Mesenchymal stem cell (in vitro differentiated cells and primary cell): ENCODE measurements at regions not wholly inside any gene's neighbourhood (a gene's known extent, or its start where the extent isn't known, plus 50 kb on each side); places are given as distances from the start of the nearest gene placed in this dataset.

Source experiments
- DNase-seq: peaks from one replicate; pipeline ENCODE4 v3.0.0-alpha.2; 2013
- H2AFZ ChIP-seq: one replicate; pipeline ENCODE4 v1.6.1; 2013; ENCODE audit warnings: low read depth, mild to moderate bottlenecking, control low read depth, inconsistent platforms, low read length, moderate library complexity
- H2AK5ac ChIP-seq: 2 replicates; pipeline ENCODE4 v1.6.1; 2013; ENCODE audit warnings: low read length, moderate library complexity, mild to moderate bottlenecking, inconsistent platforms; ENCODE audit not compliant: severe bottlenecking
- H2BK120ac ChIP-seq: one replicate; pipeline ENCODE4 v1.6.1; 2013; ENCODE audit warnings: low read depth, mild to moderate bottlenecking, inconsistent platforms, low read length, moderate library complexity
- H2BK12ac ChIP-seq, 2 experiments: one replicate each; pipeline ENCODE4 v1.6.1; 2013; ENCODE audit warnings: inconsistent platforms in 2 of 2, low read length in 2 of 2, mild to moderate bottlenecking in 2 of 2, moderate library complexity in 2 of 2, control low read depth in 1 of 2
- H2BK15ac ChIP-seq: one replicate; pipeline ENCODE4 v1.6.1; 2013; ENCODE audit warnings: mild to moderate bottlenecking, low read depth, inconsistent platforms; ENCODE audit not compliant: poor library complexity, severe bottlenecking
- H2BK5ac ChIP-seq: 2 replicates; pipeline ENCODE4 v1.6.1; 2013; ENCODE audit warnings: low read depth, mild to moderate bottlenecking, low read length, control low read depth, inconsistent platforms; ENCODE audit not compliant: poor library complexity, severe bottlenecking
- H3K14ac ChIP-seq, 2 experiments: one replicate each; pipeline ENCODE4 v1.6.1; 2013; ENCODE audit warnings: inconsistent platforms in 2 of 2, low read length in 2 of 2, control low read depth in 1 of 2, mild to moderate bottlenecking in 1 of 2, moderate library complexity in 1 of 2
- H3K18ac ChIP-seq, 2 experiments: one replicate each; pipeline ENCODE4 v1.6.1; 2013; ENCODE audit warnings: inconsistent platforms in 2 of 2, low read length in 2 of 2, control low read depth in 1 of 2, low read depth in 1 of 2, mild to moderate bottlenecking in 1 of 2
- H3K23ac ChIP-seq, 2 experiments: one replicate each; pipeline ENCODE4 v1.6.1; 2013; ENCODE audit warnings: inconsistent platforms in 2 of 2, low read length in 2 of 2, mild to moderate bottlenecking in 2 of 2, moderate library complexity in 2 of 2, control low read depth in 1 of 2
- H3K27ac ChIP-seq: 2 replicates; pipeline ENCODE4 v1.5.1; 2013; ENCODE audit warnings: mild to moderate bottlenecking, moderate library complexity, low read length, control low read depth, inconsistent platforms; ENCODE audit not compliant: poor library complexity, severe bottlenecking
- H3K27me3 ChIP-seq, 2 experiments: 2 replicates each; pipeline versions ENCODE4 v1.6.1 to v1.7.0; 2013; ENCODE audit warnings: low read length in 2 of 2, mild to moderate bottlenecking in 2 of 2, moderate library complexity in 2 of 2, control low read depth in 1 of 2, inconsistent platforms in 1 of 2; ENCODE audit not compliant: control insufficient read depth in 1 of 2, insufficient read depth in 1 of 2
- H3K36me3 ChIP-seq, 2 experiments: 2 replicates each; pipeline versions ENCODE4 v1.6.1 to v1.7.0; 2013; ENCODE audit warnings: low read length in 2 of 2, control low read depth in 1 of 2, inconsistent platforms in 1 of 2, low read depth in 1 of 2, mild to moderate bottlenecking in 1 of 2; ENCODE audit not compliant: insufficient read depth in 2 of 2, control insufficient read depth in 1 of 2
- H3K4ac ChIP-seq, 2 experiments: one replicate each; pipeline ENCODE4 v1.6.1; 2013; ENCODE audit warnings: inconsistent platforms in 2 of 2, low read length in 2 of 2, mild to moderate bottlenecking in 2 of 2, moderate library complexity in 2 of 2, control low read depth in 1 of 2, low read depth in 1 of 2
- H3K4me1 ChIP-seq: 2 replicates; pipeline ENCODE4 v1.6.1; 2013; ENCODE audit warnings: low read depth, low read length, control low read depth; ENCODE audit not compliant: control insufficient read depth, insufficient read depth
- H3K4me2 ChIP-seq: 2 replicates; pipeline ENCODE4 v1.6.1; 2013; ENCODE audit warnings: low read length, mild to moderate bottlenecking, inconsistent platforms; ENCODE audit not compliant: poor library complexity, severe bottlenecking
- H3K4me3 ChIP-seq, 2 experiments: 2 replicates each; pipeline versions ENCODE4 v1.5.1 to v1.7.0; 2013; ENCODE audit warnings: low read length in 2 of 2, mild to moderate bottlenecking in 2 of 2, control low read depth in 1 of 2, low read depth in 1 of 2; ENCODE audit not compliant: insufficient read depth in 1 of 2
- H3K79me1 ChIP-seq: replicated peaks from 2 replicates; pipeline ENCODE4 v1.6.1; 2013; ENCODE audit warnings: mild to moderate bottlenecking, control low read depth, low read length, inconsistent platforms; ENCODE audit not compliant: poor library complexity, severe bottlenecking
- H3K9ac ChIP-seq: 2 replicates; pipeline ENCODE4 v1.7.0; 2013; ENCODE audit warnings: mild to moderate bottlenecking, low read length, moderate library complexity
- H3K9me3 ChIP-seq: 2 replicates; pipeline ENCODE4 v1.7.0; 2013; ENCODE audit warnings: mild to moderate bottlenecking, low read length; ENCODE audit not compliant: control insufficient read depth
- H4K8ac ChIP-seq: one replicate; pipeline ENCODE4 v1.6.1; 2013; ENCODE audit warnings: inconsistent platforms, mild to moderate bottlenecking, low read length, moderate library complexity
- H4K91ac ChIP-seq: one replicate; pipeline ENCODE4 v1.6.1; 2013; ENCODE audit warnings: mild to moderate bottlenecking, low read length, inconsistent platforms
- WGBS: methylation state at CpG from one replicate; pipeline ENCODE4 v1.1.7; 2013; ENCODE audit warnings: mixed read lengths; 5-methylcytosine and 5-hydroxymethylcytosine counted together

DNA sequence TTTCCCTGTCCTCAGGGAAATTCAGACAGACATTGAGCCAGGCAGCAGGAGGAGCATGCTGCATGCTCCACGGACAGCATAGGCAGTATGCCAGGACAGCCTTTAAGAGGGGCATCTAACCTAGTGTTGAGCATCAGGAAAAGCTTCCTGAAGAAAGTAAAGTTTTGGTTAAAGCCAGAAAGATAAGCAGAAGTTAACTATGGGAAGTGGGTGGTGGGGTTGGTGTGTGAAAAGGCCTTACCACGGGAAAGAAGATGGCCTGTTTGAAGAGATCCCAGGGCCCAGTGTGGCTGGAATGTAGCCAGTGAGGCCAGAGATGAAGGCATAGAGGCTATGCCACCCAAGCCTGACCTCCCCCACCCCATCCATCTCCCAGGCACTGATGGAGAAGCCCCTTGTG is 102.4 kb upstream of the PLXNA4 start:
- Histone ChIP-seq H3K4me2 (no peak overlapping the region), H3K79me1 (no peaks in the 10 kb centered on the region), H3K4ac (no peak overlapping the region), H3K9ac (no peak overlapping the region), H4K91ac (no peak overlapping the region), H4K8ac (no peak overlapping the region), H2BK12ac (no peak overlapping the region), H3K27me3 (peaks cover 15 to 23% of the 10 kb centered on the region in 2 experiments), H3K36me3 (no peaks in the 10 kb centered on the region), H2AFZ (no peak overlapping the region), H3K27ac (no peak overlapping the region), H2BK5ac (no peak overlapping the region), H3K18ac (no peak overlapping the region), H3K4me1 (no peaks in the 10 kb centered on the region), H3K14ac (no peak overlapping the region), H2BK15ac (no peak overlapping the region), H2BK120ac (no peak overlapping the region), H3K9me3 (no peaks in the 10 kb centered on the region), H3K4me3 (no peak overlapping the region), H2AK5ac (no peak overlapping the region), H3K23ac (no peak overlapping the region)
- 64% methylated on average over 2 of the region's 2 CpGs for WGBS
- DNase-seq = no peak

DNA sequence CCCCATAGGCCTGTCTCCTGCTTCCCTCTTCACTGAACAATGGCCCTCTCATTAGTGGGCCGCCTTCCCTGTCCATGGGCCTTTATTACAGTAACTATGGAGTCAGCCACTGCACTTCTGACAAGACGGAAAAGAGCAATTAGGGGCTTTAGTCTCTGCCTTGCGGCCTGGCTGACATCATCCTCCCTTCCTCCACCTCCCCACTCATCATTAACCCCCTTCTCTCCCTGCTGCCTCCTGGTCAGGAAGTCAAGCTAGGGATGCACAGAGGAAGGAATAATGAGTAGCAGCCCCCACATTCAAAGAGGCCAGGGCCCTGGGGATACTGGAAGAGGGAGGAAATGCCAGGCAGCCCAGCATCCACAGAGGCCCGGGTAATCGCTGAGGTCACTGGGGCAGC is 101.6 kb upstream of the PLXNA4 start:
- H3K14ac ChIP-seq = no peak overlapping the region
- H3K79me1 ChIP-seq = no peaks in the 10 kb centered on the region
- H2BK12ac ChIP-seq = no peak overlapping the region
- H3K27me3 ChIP-seq = peaks cover 15 to 17% of the 10 kb centered on the region in 2 experiments
- no peak overlapping the region for H3K4me3 ChIP-seq
- no peak overlapping the region for H3K4ac ChIP-seq
- no peak overlapping the region for H2AK5ac ChIP-seq
- no peak for DNase-seq
- H2BK120ac ChIP-seq = no peak overlapping the region
- H3K4me2 ChIP-seq = no peak overlapping the region
- no peak overlapping the region for H3K23ac ChIP-seq
- no peak overlapping the region for H3K9ac ChIP-seq
- H3K27ac ChIP-seq = no peak overlapping the region
- H3K18ac ChIP-seq = peak overlapping the region in 1 of 2 experiments; percentile 9
- H2BK15ac ChIP-seq = no peak overlapping the region
- H2AFZ ChIP-seq = no peak overlapping the region
- no peak overlapping the region for H4K91ac ChIP-seq
- H3K4me1 ChIP-seq = no peaks in the 10 kb centered on the region
- no peaks in the 10 kb centered on the region for H3K9me3 ChIP-seq
- H3K36me3 ChIP-seq = no peaks in the 10 kb centered on the region
- no peak overlapping the region for H4K8ac ChIP-seq
- WGBS = 54% methylated on average over 5 of the region's 5 CpGs
- no peak overlapping the region for H2BK5ac ChIP-seq

DNA sequence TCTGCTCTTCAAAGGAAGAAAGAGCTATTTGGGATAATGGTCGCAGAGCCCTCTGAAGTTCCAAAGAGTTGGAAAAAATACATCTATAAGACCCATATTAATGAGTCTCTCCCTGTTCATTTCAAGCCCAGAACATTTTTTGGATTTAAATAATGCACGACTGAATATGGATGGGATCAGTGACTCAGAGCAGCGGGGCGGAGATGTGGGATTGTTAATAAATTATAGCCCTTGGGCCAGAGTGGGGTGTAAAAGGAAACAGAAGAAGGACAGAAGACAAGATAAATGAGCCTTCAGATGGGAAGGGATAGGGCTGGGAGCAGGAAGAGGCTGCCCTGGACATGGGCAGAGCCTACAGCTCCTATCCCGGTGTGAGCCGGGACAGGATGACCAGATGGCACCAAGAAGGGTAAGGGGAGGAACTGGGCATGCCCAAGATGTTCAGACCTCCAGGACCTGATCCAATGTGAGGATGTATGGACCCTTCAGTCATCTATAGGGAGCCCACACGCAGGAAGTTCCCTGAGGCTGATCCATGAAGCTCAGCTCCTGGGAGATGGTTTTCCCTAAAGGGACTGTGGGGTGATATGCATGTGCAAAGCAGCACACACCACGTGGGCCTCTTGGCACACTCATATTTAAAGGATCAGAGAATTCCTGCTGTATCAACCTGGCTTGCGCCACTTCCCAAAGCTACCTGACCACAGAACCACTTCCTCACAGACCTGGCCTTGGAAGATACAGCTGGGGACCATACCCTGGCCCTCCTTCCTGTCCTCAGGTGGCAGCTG is 96.1 kb upstream of the PLXNA4 start:
- no peak overlapping the region for H3K18ac ChIP-seq
- H3K9ac ChIP-seq = no peak overlapping the region
- H3K4me1 ChIP-seq = no peaks in the 10 kb centered on the region
- no peaks in the 10 kb centered on the region for H3K79me1 ChIP-seq
- no peaks in the 10 kb centered on the region for H3K36me3 ChIP-seq
- no peak overlapping the region for H2AK5ac ChIP-seq
- peaks cover 0 to 17% of the 10 kb centered on the region in 2 experiments for H3K27me3 ChIP-seq
- H3K4me2 ChIP-seq = no peak overlapping the region
- H2BK120ac ChIP-seq = no peak overlapping the region
- H3K27ac ChIP-seq = no peak overlapping the region
- no peak overlapping the region for H4K8ac ChIP-seq
- WGBS = 85% methylated on average over 8 of the region's 9 CpGs
- no peaks in the 10 kb centered on the region for H3K9me3 ChIP-seq
- DNase-seq = no peak
- no peak overlapping the region for H3K23ac ChIP-seq
- H2AFZ ChIP-seq = no peak overlapping the region
- H2BK12ac ChIP-seq = no peak overlapping the region
- H2BK5ac ChIP-seq = no peak overlapping the region
- no peak overlapping the region for H3K14ac ChIP-seq
- no peak overlapping the region for H4K91ac ChIP-seq
- no peak overlapping the region for H3K4me3 ChIP-seq
- no peak overlapping the region for H2BK15ac ChIP-seq
- H3K4ac ChIP-seq = no peak overlapping the region

DNA sequence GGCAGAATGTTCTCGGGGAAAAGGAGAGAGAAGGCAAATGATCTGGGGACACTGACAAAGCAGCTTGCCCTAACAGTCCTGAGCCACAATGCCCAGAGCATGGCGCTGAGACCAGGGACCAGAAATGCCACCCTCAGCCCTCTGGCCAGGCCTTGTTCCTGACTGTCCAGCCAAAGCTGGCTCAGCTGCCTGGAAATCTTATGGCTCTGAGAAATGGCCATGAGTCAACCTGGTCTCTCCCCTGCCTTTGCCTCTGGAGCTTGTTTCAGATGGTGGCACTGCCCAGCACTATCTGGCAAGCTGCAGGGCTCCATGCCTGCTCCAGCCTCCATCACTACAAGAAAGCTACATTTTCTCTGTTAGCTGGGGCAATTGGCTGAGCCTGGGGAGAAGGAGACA is 90.5 kb upstream of the PLXNA4 start:
- Histone ChIP-seq H2BK120ac (no peak overlapping the region), H3K23ac (no peak overlapping the region), H3K4ac (no peak overlapping the region), H3K18ac (peak overlapping the region in 1 of 2 experiments; percentile 18), H3K4me2 (no peak overlapping the region), H3K4me1 (no peaks in the 10 kb centered on the region), H2AFZ (no peak overlapping the region), H2AK5ac (no peak overlapping the region), H2BK15ac (no peak overlapping the region), H2BK5ac (no peak overlapping the region), H3K9ac (peak overlapping the region; percentile 46), H3K36me3 (no peaks in the 10 kb centered on the region), H3K79me1 (no peaks in the 10 kb centered on the region), H3K14ac (peak overlapping the region; percentile 38 to 75), H3K4me3 (peak overlapping the region in 1 of 2 experiments; percentile 50), H3K27ac (no peak overlapping the region), H4K8ac (peak overlapping the region; percentile 81), H3K9me3 (no peaks in the 10 kb centered on the region), H2BK12ac (no peak overlapping the region), H3K27me3 (peaks cover 0 to 9% of the 10 kb centered on the region in 2 experiments), H4K91ac (no peak overlapping the region)
- DNase-seq = peak; percentile 5
- WGBS = 89% methylated on average over 2 of the region's 2 CpGs
